ENCODE measurements at regions not wholly inside any gene's neighbourhood (a gene's known extent, or its start where the extent isn't known, plus 50 kb on each side); places are given as distances from the start of the nearest gene placed in this dataset.

GRCh38 chr4:140809676-140810075 lies 53.5 kb upstream of the TBC1D9 start:
- no peak for DNase-seq

GRCh38 chr4:140808256-140808655 lies 52.1 kb upstream of the TBC1D9 start:
- DNase-seq, result no peak

GRCh38 chr4:140807491-140808252 lies 51.5 kb upstream of the TBC1D9 start:
- peak; percentile 39 for DNase-seq

- no peak for DNase-seq
These were observed 50.0 kb upstream of the TBC1D9 start for GRCh38 chr4:140806163-140806562.

Data from hindlimb muscle (tissue), 1 donor.